Spleen (tissue), 7 donors: ENCODE measurements at regions not wholly inside any gene's neighbourhood (a gene's known extent, or its start where the extent isn't known, plus 50 kb on each side); places are given as distances from the start of the nearest gene placed in this dataset.

Source experiments
- CTCF ChIP-seq, 11 experiments: fragments of 200-600 bp in 7 of 11; fragments of 450-650 bp in 4 of 11; sonication (generic) in 4 of 11; IDR thresholded peaks in 8 of 11; conservative IDR thresholded peaks in 3 of 11; 1 replicate in 7 of 11; 2 replicates in 4 of 11; pipeline versions ENCODE4 v1.4.0 to v1.8.0; 2016 to 2021; ENCODE audit warnings: antibody characterized with exemption in 11 of 11, inconsistent platforms in 4 of 11, mild to moderate bottlenecking in 1 of 11
- POLR2AphosphoS5 ChIP-seq, 3 donors: sonication (generic); formaldehyde crosslinking; IDR thresholded peaks; one replicate each; pipeline ENCODE4 v1.5.1; 2017; ENCODE audit warnings: antibody characterized with exemption in 3 of 3
- donor health status: DM: no; HTN: no; CAD: no; lungs with moderate emphysema.
- donor health status: DM: no; HTN: no; CAD: no.
- donor health status: DM: no; HTN: no; CAD: no.

- TF ChIP-seq CTCF (IDR thresholded peaks at IDR 0.05 in 8 of 11, conservative IDR thresholded peaks at IDR 0.05 in 3 of 11): no peak
- TF ChIP-seq POLR2AphosphoS5 (IDR thresholded peaks at IDR 0.05): no peak
Measured at GRCh38 chr3:87349833-87350232, 73.4 kb upstream of the POU1F1 start.
